Body of pancreas (tissue), 4 donors: ENCODE measurements at regions not wholly inside any gene's neighbourhood (a gene's known extent, or its start where the extent isn't known, plus 50 kb on each side); places are given as distances from the start of the nearest gene placed in this dataset.

Source experiments
- POLR2A ChIP-seq, 3 donors: fragments of 450-650 bp; IDR thresholded peaks; one replicate each; pipeline ENCODE4 v1.6.1; 2016; ENCODE audit warnings: antibody characterized with exemption in 3 of 3, mild to moderate bottlenecking in 2 of 3
- TF ChIP-seq, protein P1 (sequence below), 7 experiments: fragments of 450-650 bp in 4 of 7; fragments of 200-600 bp in 3 of 7; sonication (generic) in 3 of 7; IDR thresholded peaks; one replicate each; pipeline ENCODE4 v1.5.1; 2016 to 2019; ENCODE audit warnings: antibody characterized with exemption in 7 of 7

DNA sequence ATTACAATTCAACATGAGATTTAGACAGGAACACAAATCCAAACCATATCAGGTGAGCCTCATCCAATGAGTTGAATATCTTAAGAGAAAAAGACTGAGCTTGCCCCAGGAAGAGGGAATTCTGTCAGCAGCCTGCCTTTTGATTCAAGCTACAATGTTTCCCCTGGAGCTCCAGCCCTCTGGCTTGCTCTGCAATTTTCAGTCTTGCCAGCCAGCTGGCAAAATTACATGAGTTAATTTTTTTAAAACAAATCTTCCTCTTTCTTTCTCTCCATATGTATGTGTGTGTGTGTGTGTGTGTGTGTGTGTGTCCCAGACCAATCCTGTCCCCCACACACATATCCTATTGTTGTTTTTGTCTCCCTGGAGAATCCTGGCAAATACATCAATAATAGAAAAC, 313.2 kb downstream of the CDH10 start:
- TF ChIP-seq POLR2A (IDR thresholded peaks at IDR 0.05): no peak
- TF ChIP-seq, protein P1, sequence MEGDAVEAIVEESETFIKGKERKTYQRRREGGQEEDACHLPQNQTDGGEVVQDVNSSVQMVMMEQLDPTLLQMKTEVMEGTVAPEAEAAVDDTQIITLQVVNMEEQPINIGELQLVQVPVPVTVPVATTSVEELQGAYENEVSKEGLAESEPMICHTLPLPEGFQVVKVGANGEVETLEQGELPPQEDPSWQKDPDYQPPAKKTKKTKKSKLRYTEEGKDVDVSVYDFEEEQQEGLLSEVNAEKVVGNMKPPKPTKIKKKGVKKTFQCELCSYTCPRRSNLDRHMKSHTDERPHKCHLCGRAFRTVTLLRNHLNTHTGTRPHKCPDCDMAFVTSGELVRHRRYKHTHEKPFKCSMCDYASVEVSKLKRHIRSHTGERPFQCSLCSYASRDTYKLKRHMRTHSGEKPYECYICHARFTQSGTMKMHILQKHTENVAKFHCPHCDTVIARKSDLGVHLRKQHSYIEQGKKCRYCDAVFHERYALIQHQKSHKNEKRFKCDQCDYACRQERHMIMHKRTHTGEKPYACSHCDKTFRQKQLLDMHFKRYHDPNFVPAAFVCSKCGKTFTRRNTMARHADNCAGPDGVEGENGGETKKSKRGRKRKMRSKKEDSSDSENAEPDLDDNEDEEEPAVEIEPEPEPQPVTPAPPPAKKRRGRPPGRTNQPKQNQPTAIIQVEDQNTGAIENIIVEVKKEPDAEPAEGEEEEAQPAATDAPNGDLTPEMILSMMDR (IDR thresholded peaks at IDR 0.05): no peak
